ENCODE measurements at regions not wholly inside any gene's neighbourhood (a gene's known extent, or its start where the extent isn't known, plus 50 kb on each side); places are given as distances from the start of the nearest gene placed in this dataset.

DNA sequence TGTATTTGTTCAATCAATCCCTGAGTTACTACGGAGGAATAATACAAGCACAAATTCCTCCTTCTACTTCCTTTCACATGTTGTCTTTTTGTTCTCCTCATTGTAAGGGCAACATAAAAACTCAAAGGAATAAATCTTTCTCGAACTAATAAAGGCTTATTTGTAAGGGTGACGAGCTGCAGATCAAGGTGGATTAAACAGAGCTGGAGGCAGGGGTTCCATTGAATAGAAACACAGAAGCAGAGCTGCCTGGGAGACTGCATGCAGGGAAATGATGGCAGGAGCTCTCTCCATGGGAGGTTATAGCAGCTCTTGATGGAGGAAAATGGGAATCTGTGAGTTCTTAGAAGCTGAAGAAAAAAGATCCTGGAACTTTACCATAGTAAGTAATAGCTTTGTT is 160.2 kb downstream of the CYYR1 start:
- Mint-ChIP-seq H3K27me3 (ENCODE audit: unreplicated experiment) (no peaks in the 10 kb centered on the region), H3K9me3 (ENCODE audit: low read depth, unreplicated experiment) (no peaks in the 10 kb centered on the region), H3K36me3 (ENCODE audit: insufficient read depth, unreplicated experiment) (no peaks in the 10 kb centered on the region), H3K27ac (ENCODE audit: unreplicated experiment) (no peak overlapping the region), H3K4me1 (ENCODE audit: low read depth, unreplicated experiment) (no peaks in the 10 kb centered on the region), H3K4me3 (ENCODE audit: low read depth, unreplicated experiment) (no peak overlapping the region)
- DNase-seq, result no peak
- TF ChIP-seq, protein P1, sequence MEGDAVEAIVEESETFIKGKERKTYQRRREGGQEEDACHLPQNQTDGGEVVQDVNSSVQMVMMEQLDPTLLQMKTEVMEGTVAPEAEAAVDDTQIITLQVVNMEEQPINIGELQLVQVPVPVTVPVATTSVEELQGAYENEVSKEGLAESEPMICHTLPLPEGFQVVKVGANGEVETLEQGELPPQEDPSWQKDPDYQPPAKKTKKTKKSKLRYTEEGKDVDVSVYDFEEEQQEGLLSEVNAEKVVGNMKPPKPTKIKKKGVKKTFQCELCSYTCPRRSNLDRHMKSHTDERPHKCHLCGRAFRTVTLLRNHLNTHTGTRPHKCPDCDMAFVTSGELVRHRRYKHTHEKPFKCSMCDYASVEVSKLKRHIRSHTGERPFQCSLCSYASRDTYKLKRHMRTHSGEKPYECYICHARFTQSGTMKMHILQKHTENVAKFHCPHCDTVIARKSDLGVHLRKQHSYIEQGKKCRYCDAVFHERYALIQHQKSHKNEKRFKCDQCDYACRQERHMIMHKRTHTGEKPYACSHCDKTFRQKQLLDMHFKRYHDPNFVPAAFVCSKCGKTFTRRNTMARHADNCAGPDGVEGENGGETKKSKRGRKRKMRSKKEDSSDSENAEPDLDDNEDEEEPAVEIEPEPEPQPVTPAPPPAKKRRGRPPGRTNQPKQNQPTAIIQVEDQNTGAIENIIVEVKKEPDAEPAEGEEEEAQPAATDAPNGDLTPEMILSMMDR (IDR thresholded peaks at IDR 0.05; ENCODE audit: unreplicated experiment), result no peak
- CTCF ChIA-PET, result interaction anchor here (1.2 kb wide), 1 partner anchor 415 kb away, joined by 4 read pairs; no protein-coding TSS in a partner anchor
- intact Hi-C loops (cut with micrococcal nuclease; ENCODE audit: unreplicated experiment), result no loop called here
- no TSS peak for BruUV-seq (replicated peaks)

DNA sequence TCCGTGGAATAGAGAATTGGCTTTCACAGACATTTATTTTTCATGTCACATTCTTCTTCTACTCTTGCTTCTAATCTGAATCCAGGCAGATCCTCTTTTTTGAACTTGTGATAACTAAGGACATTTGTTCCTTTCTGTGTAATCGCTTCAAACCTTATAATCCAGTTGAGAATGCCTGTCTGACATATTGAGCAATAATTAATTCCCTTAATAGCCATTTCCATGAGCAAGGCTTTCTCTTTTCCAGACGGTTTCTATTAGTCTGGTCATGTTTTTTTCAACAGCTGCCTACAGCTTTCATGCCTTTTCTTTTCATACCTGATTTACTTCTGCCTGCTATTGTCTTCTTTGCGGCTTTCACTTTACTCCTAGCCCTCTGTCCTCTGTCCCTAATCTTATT is 163.4 kb downstream of the CYYR1 start:
- H3K9me3 Mint-ChIP-seq (ENCODE audit: low read depth, unreplicated experiment), result peaks cover under 1% of the 10 kb centered on the region
- CTCF ChIA-PET, result no interaction called here
- no TSS peak for BruUV-seq (replicated peaks)
- intact Hi-C loops (cut with micrococcal nuclease; ENCODE audit: unreplicated experiment), result no loop called here
- no peaks in the 10 kb centered on the region for H3K27me3 Mint-ChIP-seq (ENCODE audit: unreplicated experiment)
- no peak overlapping the region for H3K4me3 Mint-ChIP-seq (ENCODE audit: low read depth, unreplicated experiment)
- H3K4me1 Mint-ChIP-seq (ENCODE audit: low read depth, unreplicated experiment), result peaks cover 11% of the 10 kb centered on the region
- DNase-seq, result no peak
- TF ChIP-seq, protein P1 (IDR thresholded peaks at IDR 0.05; ENCODE audit: unreplicated experiment), result no peak
- H3K27ac Mint-ChIP-seq (ENCODE audit: unreplicated experiment), result no peak overlapping the region
- H3K36me3 Mint-ChIP-seq (ENCODE audit: insufficient read depth, unreplicated experiment), result no peaks in the 10 kb centered on the region

DNA sequence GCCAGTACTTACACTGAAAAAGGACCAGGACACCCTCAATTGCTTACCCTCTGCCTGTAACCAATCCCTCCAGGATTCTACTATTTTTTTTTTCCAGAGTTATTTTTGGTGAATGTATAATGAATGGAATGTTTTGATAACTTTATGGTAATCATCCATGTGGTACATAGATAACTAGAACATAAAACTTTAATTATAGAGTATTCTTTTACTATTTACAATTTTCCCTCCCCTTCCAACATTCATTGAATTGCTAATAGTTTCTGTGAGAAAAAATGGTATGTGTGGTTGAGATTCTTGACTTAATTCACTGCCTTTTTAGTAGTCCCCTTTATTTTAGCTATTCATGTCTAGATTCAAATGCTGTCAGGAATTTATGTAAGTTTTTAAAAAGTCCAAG is 164.6 kb downstream of the CYYR1 start:
- no TSS peak for BruUV-seq (replicated peaks)
- Mint-ChIP-seq H3K4me3 (ENCODE audit: low read depth, unreplicated experiment) (no peak overlapping the region), H3K27me3 (ENCODE audit: unreplicated experiment) (no peaks in the 10 kb centered on the region), H3K4me1 (ENCODE audit: low read depth, unreplicated experiment) (peaks cover 11% of the 10 kb centered on the region), H3K9me3 (ENCODE audit: low read depth, unreplicated experiment) (peaks cover 2% of the 10 kb centered on the region), H3K27ac (ENCODE audit: unreplicated experiment) (no peak overlapping the region), H3K36me3 (ENCODE audit: insufficient read depth, unreplicated experiment) (no peaks in the 10 kb centered on the region)
- CTCF ChIA-PET, result no interaction called here
- TF ChIP-seq, protein P1 (IDR thresholded peaks at IDR 0.05; ENCODE audit: unreplicated experiment), result no peak
- DNase-seq, result no peak
- intact Hi-C loops (cut with micrococcal nuclease; ENCODE audit: unreplicated experiment), result no loop called here

DNA sequence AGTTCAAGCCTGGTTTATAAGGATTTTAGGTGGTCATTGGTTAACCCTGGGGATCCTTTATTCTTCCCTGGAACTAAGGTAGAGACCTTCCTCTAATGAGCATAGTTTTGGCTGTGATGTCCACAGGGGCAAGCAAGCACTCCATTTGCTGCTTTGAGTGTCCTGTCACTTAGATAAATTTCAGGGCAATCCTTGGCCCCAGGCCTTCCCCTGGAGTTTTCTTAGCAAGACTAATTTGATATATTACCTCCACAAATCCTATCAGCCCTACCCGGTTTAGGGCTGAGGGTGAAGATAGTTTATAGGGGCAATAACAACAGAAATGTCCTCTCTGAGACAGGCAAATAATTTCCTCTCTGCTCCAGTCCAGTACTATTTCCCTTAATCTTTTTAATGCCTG is 166.6 kb downstream of the CYYR1 start:
- H3K4me1 Mint-ChIP-seq (ENCODE audit: low read depth, unreplicated experiment), result peaks cover 11% of the 10 kb centered on the region
- no peak for DNase-seq
- TF ChIP-seq, protein P1 (IDR thresholded peaks at IDR 0.05; ENCODE audit: unreplicated experiment), result no peak
- H3K9me3 Mint-ChIP-seq (ENCODE audit: low read depth, unreplicated experiment), result peaks cover 2% of the 10 kb centered on the region
- BruUV-seq (replicated peaks), result no TSS peak
- no peaks in the 10 kb centered on the region for H3K36me3 Mint-ChIP-seq (ENCODE audit: insufficient read depth, unreplicated experiment)
- CTCF ChIA-PET, result no interaction called here
- H3K27ac Mint-ChIP-seq (ENCODE audit: unreplicated experiment), result no peak overlapping the region
- intact Hi-C loops (cut with micrococcal nuclease; ENCODE audit: unreplicated experiment), result no loop called here
- no peak overlapping the region for H3K4me3 Mint-ChIP-seq (ENCODE audit: low read depth, unreplicated experiment)
- H3K27me3 Mint-ChIP-seq (ENCODE audit: unreplicated experiment), result no peaks in the 10 kb centered on the region

Measured in Calu3 (cell line).